ENCODE measurements at regions not wholly inside any gene's neighbourhood (a gene's known extent, or its start where the extent isn't known, plus 50 kb on each side); places are given as distances from the start of the nearest gene placed in this dataset.
A peak's percentile ranks its signal among the peaks of the same experiment; 100 is the strongest.
"Not testable (repeated sequence)": the region's sequence is repeated elsewhere in the genome, so short reads cannot be mapped to it uniquely, and the experiment has no call there.

DNA sequence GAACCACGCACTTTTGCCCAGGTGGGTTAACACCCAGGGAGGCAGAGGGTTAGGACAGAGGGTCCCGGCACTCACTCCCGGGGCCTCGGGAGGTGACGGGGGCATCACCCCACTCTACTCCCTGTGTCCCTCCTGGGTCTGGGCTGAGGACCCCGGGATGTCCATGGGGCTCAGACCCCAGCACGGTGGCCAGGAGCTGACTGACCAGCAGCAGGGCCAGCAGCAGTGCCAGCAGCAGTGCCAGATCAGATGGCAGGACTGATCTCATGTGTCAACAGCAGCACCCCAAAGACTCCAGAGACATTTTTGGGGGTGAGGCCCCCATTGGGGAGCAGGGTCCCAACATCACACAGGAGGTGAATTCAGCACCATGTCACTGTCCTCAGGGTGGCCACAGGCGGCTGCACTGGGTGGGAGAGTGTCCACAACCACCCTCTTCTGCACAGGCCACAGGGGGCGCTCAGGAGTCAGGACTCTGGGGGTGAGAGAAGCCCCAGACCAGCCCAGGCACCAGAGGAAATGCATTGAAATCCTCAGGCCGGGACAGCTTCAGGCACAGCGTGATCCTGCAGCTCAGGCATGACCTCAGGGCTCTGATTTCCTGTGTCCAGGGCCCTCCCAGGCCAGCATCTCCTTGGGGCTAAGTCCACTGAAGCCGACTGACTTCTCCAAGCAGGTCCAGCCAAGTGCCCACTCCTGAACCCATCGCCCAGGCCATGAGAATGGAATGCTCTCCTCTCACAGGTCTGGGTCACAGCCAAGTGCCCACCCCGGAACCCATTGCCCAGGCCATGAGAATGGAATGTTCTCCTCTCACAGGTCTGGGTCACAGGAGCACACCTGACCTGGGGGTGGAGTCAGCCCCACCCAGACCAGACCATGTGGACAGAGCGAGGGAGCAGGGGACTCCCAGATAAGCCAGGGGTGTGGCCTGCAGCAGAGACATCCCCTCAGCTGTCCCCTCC lies 87.2 kb upstream of the SFSWAP start:
- not testable (repeated sequence) for H3K27ac ChIP-seq (ENCODE audit: low read depth in 1 of 3, low read length in 2 of 3); H3K4me3 ChIP-seq (ENCODE audit: low read depth in 1 of 3, low read length in 3 of 3); H3K4me1 ChIP-seq (ENCODE audit: control insufficient read depth in 3 of 3, insufficient read depth in 2 of 3, low read depth in 1 of 3, low read length in 2 of 3); H3K27me3 ChIP-seq (ENCODE audit: control insufficient read depth in 3 of 3, insufficient read depth in 3 of 3, low read length in 3 of 3); H3K36me3 ChIP-seq (ENCODE audit: control insufficient read depth in 3 of 3, insufficient read depth in 2 of 3, low read depth in 1 of 3, low read length in 3 of 3); FAIRE-seq; H3K9me3 ChIP-seq (ENCODE audit: control insufficient read depth in 2 of 2, insufficient read depth in 1 of 2, low read depth in 1 of 2, low read length in 1 of 2); DNase-seq
- WGBS, 3 donors = 81 to 86% (median 85%) methylated on average over 9 to 14 of the region's 15 CpGs

DNA sequence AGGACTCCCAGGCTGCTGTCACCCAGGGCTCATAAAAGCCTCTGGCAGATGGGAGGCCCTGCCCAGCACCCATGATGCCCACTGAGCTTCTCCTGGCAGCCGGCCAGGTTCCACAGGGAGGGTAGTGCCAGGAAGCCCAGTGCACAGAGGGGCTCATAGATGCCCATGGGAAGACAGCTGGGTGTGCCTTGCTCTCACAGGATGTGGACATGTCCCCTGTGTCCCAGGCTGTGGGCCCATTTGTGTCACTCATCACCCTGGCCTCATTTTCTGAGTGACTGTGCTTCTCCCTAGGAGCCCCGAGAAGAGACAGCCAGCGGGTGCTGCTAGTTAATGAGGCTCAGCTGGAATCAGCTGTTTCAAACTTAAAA lies 86.5 kb upstream of the SFSWAP start:
- not testable (repeated sequence) for FAIRE-seq
- peaks cover 0 to 11% (median 0%) of the 10 kb centered on the region in 3 donors for H3K27me3 ChIP-seq (ENCODE audit: control insufficient read depth in 3 of 3, insufficient read depth in 3 of 3, low read length in 3 of 3)
- 22 to 45% (median 40%) methylated on average over 3 of the region's 3 CpGs for WGBS, 3 donors

DNA sequence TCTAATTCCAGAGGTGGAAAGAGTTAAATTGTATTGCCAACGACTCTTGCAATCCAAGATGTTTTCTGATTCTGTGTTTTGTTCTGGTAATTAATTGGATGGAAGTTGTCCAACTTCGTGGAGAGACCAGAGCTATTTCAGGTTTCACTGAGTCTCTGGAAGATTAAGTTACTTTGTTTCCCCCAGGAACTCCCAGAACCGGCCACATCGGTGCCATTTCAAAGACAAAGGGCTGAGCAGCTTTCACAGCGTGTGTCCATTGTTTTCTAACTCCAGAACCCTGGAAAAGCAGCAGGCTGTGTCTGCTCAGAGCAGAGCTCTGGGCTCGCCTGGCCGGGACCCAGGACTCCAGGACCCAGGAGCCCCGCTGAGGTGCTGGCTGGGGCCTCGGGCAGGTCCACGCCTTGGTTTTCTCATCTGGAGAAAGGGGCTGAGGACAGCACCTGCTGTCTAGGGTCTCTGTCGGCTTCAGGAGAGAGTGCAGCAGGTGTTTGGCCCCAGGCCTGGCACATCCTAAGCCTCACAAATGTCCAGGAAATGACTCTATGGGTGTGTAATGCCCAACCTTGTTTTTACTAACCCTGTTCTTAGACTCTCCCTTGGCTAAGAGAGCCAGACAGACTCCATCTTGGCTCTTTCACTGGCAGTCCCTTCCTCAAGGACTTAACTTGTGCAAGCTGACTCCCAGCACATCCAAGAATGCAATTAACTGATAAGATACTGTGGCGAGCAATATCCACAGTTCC lies 86.0 kb upstream of the SFSWAP start:
- not testable (repeated sequence) for H3K4me1 ChIP-seq (ENCODE audit: control insufficient read depth in 3 of 3, insufficient read depth in 2 of 3, low read depth in 1 of 3, low read length in 2 of 3); DNase-seq; H3K4me3 ChIP-seq (ENCODE audit: low read depth in 1 of 3, low read length in 3 of 3); H3K36me3 ChIP-seq (ENCODE audit: control insufficient read depth in 3 of 3, insufficient read depth in 2 of 3, low read depth in 1 of 3, low read length in 3 of 3); FAIRE-seq; H3K27ac ChIP-seq (ENCODE audit: low read depth in 1 of 3, low read length in 2 of 3); H3K9me3 ChIP-seq (ENCODE audit: control insufficient read depth in 2 of 2, insufficient read depth in 1 of 2, low read depth in 1 of 2, low read length in 1 of 2)
- 10 to 21% (median 19%) methylated on average over 12 of the region's 12 CpGs for WGBS, 3 donors
- H3K27me3 ChIP-seq (ENCODE audit: control insufficient read depth in 3 of 3, insufficient read depth in 3 of 3, low read length in 3 of 3) = peaks cover 0 to 11% (median 0%) of the 10 kb centered on the region in 3 donors

More for the DNA sequence above, 86.5 kb upstream of the SFSWAP start:
- not testable (repeated sequence) for H3K27ac ChIP-seq (ENCODE audit: low read depth in 1 of 3, low read length in 2 of 3); H3K4me3 ChIP-seq (ENCODE audit: low read depth in 1 of 3, low read length in 3 of 3); H3K36me3 ChIP-seq (ENCODE audit: control insufficient read depth in 3 of 3, insufficient read depth in 2 of 3, low read depth in 1 of 3, low read length in 3 of 3); DNase-seq; H3K9me3 ChIP-seq (ENCODE audit: control insufficient read depth in 2 of 2, insufficient read depth in 1 of 2, low read depth in 1 of 2, low read length in 1 of 2); H3K4me1 ChIP-seq (ENCODE audit: control insufficient read depth in 3 of 3, insufficient read depth in 2 of 3, low read depth in 1 of 3, low read length in 2 of 3)

DNA sequence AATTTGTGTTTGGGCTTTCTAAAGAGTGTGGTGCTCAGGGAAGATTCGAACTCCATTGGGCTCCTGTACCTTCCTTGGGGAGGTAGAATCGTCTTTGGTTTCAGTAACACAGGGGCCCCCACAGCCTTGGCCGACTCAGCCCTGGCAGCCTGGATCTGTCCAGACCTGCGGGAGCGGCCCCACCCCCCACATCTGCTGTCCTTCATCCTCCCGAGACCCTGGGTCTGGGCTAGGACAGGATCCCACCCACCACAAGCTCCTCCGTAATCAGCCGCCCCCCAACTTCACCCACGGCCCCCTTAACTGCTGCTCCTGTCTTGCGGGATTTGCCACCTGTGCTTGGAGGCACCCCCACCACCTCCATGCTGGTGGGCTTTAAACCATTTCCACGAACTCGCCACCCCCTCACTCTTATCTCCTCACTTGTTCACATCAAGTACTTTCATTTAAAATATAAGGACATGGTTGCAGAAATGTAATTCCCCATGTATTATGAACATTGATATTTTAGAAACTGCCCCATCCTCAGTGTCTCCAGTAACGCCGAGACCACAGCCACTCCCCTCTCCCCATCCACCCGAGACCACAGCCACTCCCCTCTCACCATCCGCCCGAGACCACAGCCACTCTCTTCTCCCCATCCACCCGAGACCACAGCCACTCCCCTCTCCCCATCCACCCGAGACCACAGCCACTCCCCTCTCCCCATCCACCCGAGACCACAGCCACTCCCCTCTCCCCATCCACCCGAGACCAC lies 84.7 kb upstream of the SFSWAP start:
- not testable (repeated sequence) for H3K36me3 ChIP-seq (ENCODE audit: control insufficient read depth in 3 of 3, insufficient read depth in 2 of 3, low read depth in 1 of 3, low read length in 3 of 3); FAIRE-seq; H3K9me3 ChIP-seq (ENCODE audit: control insufficient read depth in 2 of 2, insufficient read depth in 1 of 2, low read depth in 1 of 2, low read length in 1 of 2); DNase-seq; H3K4me1 ChIP-seq (ENCODE audit: control insufficient read depth in 3 of 3, insufficient read depth in 2 of 3, low read depth in 1 of 3, low read length in 2 of 3); H3K27me3 ChIP-seq (ENCODE audit: control insufficient read depth in 3 of 3, insufficient read depth in 3 of 3, low read length in 3 of 3); H3K27ac ChIP-seq (ENCODE audit: low read depth in 1 of 3, low read length in 2 of 3); H3K4me3 ChIP-seq (ENCODE audit: low read depth in 1 of 3, low read length in 3 of 3)
- WGBS, 3 donors = 46 to 56% (median 56%) methylated on average over 20 of the region's 21 CpGs

DNA sequence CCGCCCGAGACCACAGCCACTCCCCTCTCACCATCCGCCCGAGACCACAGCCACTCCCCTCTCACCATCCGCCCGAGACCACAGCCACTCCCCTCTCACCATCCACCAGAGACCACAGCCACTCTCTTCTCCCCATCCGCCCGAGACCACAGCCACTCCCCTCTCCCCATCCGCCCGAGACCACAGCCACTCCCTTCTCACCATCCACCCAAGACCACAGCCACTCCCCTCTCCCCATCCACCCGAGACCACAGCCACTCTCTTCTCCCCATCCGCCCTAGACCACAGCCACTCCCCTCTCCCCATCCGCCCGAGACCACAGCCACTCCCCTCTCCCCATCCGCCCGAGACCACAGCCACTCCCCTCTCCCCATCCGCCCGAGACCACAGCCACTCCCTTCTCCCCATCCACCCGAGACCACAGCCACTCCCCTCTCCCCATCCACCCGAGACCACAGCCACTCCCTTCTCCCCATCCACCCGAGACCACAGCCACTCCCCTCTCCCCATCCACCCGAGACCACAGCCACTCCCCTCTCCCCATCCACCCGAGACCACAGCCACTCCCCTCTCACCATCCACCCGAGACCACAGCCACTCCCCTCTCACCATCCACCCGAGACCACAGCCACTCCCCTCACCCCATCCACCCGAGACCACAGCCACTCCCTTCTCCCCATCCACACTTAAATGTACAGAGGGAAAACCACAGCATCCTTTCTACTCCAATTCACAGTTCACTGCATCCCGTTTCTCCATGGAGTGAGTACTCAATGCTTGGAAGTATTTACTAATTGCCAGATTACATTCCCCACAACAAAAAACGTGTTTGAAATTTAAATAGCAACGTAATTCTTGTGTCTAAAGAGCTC lies 83.5 kb upstream of the SFSWAP start:
- H3K27ac ChIP-seq (ENCODE audit: low read depth in 1 of 3, low read length in 2 of 3) = peak overlapping the region in 1 of 3 donors; percentile 14
- H3K36me3 ChIP-seq (ENCODE audit: control insufficient read depth in 3 of 3, insufficient read depth in 2 of 3, low read depth in 1 of 3, low read length in 3 of 3); DNase-seq; H3K9me3 ChIP-seq (ENCODE audit: control insufficient read depth in 2 of 2, insufficient read depth in 1 of 2, low read depth in 1 of 2, low read length in 1 of 2); H3K4me3 ChIP-seq (ENCODE audit: low read depth in 1 of 3, low read length in 3 of 3); H3K27me3 ChIP-seq (ENCODE audit: control insufficient read depth in 3 of 3, insufficient read depth in 3 of 3, low read length in 3 of 3); FAIRE-seq; H3K4me1 ChIP-seq (ENCODE audit: control insufficient read depth in 3 of 3, insufficient read depth in 2 of 3, low read depth in 1 of 3, low read length in 2 of 3): not testable (repeated sequence)
- 42 to 51% (median 44%) methylated on average over 17 to 27 of the region's 29 CpGs for WGBS, 3 donors

DNA sequence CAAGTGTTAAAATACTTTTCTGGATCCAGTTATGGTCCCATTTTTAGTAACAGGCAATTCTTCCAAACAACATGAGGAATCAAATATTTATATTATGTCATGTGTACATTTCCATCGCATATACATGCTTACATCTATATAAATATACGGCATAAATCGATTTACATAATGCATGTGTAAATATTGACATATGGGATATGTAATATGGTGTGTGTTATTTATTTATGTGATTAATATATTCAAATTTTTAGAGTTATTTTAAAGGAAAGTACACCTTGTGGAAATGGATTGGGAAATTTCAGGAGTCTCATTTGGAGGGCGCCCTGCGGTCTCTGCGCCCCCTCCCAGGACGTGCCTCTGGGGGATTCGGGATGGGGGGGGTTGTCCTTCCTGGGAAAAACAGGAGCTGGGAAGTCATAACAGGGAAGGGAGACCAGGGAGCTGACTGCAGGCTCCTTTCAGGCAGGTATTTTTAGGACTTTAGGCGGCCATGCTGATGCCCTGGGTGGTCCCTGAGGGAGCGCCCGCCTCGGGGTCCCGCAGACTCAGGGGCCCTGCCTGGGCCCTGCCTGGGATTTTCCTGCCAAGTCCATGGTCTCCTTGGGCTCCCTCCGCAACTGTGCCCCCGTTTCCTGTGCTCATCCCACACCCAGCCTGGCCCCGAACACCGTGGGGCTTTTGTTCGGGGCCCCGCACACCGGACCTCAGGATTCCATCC lies 82.7 kb upstream of the SFSWAP start:
- DNase-seq (no peak), FAIRE-seq (no peak)
- WGBS, 3 donors = 67 to 77% (median 68%) methylated on average over 19 to 20 of the region's 20 CpGs
- H3K27me3 ChIP-seq (ENCODE audit: control insufficient read depth in 3 of 3, insufficient read depth in 3 of 3, low read length in 3 of 3) = peaks cover 0 to 9% (median 0%) of the 10 kb centered on the region in 3 donors
- no peaks in the 10 kb centered on the region for H3K36me3 ChIP-seq (ENCODE audit: control insufficient read depth in 3 of 3, insufficient read depth in 2 of 3, low read depth in 1 of 3, low read length in 3 of 3)
- no peak overlapping the region for H3K27ac ChIP-seq (ENCODE audit: low read depth in 1 of 3, low read length in 2 of 3)
- H3K9me3 ChIP-seq (ENCODE audit: control insufficient read depth in 2 of 2, insufficient read depth in 1 of 2, low read depth in 1 of 2, low read length in 1 of 2) = no peaks in the 10 kb centered on the region
- no peaks in the 10 kb centered on the region for H3K4me1 ChIP-seq (ENCODE audit: control insufficient read depth in 3 of 3, insufficient read depth in 2 of 3, low read depth in 1 of 3, low read length in 2 of 3)
- H3K4me3 ChIP-seq (ENCODE audit: low read depth in 1 of 3, low read length in 3 of 3) = no peak overlapping the region

DNA sequence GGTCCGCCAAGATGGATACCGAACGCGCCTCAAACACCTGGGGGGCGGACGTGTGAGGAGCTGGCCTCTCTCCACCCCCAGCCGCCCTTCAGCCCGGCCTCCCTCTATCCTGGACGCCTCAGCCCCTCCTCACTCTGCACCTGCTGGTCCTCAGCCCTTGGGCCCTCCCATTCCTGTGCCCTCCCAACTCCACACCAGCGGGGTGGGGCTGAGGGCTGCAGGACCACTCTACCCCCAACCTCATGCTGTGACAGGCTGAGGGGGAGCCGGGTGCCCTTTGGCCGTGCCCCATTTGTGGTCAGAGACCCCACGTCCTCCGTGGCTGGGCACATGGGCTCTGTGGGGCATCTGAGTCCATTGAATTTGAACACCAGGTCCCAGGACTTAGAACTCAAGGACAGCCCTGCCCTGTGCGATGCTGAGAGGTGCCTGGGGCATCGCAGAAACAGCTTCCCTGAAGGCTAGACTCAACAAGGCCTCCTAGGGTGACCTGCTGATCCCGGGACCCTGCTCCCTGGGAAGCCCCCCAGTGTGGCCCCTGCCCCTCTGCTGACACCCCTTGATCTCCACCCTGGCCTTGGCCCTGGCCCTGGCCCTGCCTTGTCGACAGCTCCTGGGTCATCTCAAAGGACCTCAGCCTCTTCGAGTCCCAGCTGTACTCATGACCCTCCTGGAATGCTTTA lies 82.0 kb upstream of the SFSWAP start:
- H3K4me3 ChIP-seq (ENCODE audit: low read depth in 1 of 3, low read length in 3 of 3) = no peak overlapping the region
- peaks cover 0 to 9% (median 0%) of the 10 kb centered on the region in 3 donors for H3K27me3 ChIP-seq (ENCODE audit: control insufficient read depth in 3 of 3, insufficient read depth in 3 of 3, low read length in 3 of 3)
- H3K9me3 ChIP-seq (ENCODE audit: control insufficient read depth in 2 of 2, insufficient read depth in 1 of 2, low read depth in 1 of 2, low read length in 1 of 2) = no peaks in the 10 kb centered on the region
- H3K27ac ChIP-seq (ENCODE audit: low read depth in 1 of 3, low read length in 2 of 3) = no peak overlapping the region
- H3K36me3 ChIP-seq (ENCODE audit: control insufficient read depth in 3 of 3, insufficient read depth in 2 of 3, low read depth in 1 of 3, low read length in 3 of 3) = no peaks in the 10 kb centered on the region
- no peaks in the 10 kb centered on the region for H3K4me1 ChIP-seq (ENCODE audit: control insufficient read depth in 3 of 3, insufficient read depth in 2 of 3, low read depth in 1 of 3, low read length in 2 of 3)
- 68 to 71% (median 69%) methylated on average over 17 to 19 of the region's 19 CpGs for WGBS, 3 donors
- no peak for FAIRE-seq
- DNase-seq = no peak
